GM12864 (cell line): ENCODE measurements at regions not wholly inside any gene's neighbourhood (a gene's known extent, or its start where the extent isn't known, plus 50 kb on each side); places are given as distances from the start of the nearest gene placed in this dataset.

Source experiments
- DNase-seq: peaks from one replicate; pipeline ENCODE4 v3.0.0-alpha.2; 2011; ENCODE audit warnings: low read depth
- H3K4me3 ChIP-seq: 2 replicates; pipeline ENCODE4 v1.5.1; 2011; ENCODE audit warnings: mild to moderate bottlenecking, low read depth, low read length, control low read depth
- CTCF ChIP-seq: IDR thresholded peaks from 2 replicates; pipeline ENCODE4 v1.5.1; 2011; ENCODE audit warnings: low read depth, mild to moderate bottlenecking, moderate library complexity, low read length, control low read depth, inconsistent platforms; ENCODE audit errors: missing control alignments

- no peak overlapping the region for H3K4me3 ChIP-seq
- no peak for DNase-seq
- TF ChIP-seq CTCF = peak; percentile 67
Observed at GRCh38 chr10:5293691-5294550, 70.8 kb upstream of the UCN3 start.

DNA sequence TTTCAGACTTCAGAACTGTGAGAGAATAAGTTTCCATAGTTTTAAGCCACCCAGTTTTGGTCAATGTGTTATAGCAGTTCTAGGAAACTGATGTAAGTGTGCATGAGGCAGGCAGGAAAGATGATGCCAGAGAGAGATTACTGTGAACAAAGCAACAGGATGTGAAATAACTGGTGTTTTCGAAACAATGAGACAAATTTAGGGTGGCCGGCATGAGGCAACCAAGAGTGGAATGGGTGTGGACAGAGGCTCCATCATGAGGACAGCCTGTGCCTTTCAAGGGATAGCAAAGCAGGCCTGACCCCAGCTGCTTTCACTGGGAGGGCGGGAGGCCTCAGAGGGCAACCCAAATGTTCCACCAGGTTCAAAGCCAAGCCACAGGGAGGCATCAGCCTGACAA lies 67.3 kb upstream of the UCN3 start:
- TF ChIP-seq CTCF = no peak
- no peak for DNase-seq
- H3K4me3 ChIP-seq = no peak overlapping the region

DNA sequence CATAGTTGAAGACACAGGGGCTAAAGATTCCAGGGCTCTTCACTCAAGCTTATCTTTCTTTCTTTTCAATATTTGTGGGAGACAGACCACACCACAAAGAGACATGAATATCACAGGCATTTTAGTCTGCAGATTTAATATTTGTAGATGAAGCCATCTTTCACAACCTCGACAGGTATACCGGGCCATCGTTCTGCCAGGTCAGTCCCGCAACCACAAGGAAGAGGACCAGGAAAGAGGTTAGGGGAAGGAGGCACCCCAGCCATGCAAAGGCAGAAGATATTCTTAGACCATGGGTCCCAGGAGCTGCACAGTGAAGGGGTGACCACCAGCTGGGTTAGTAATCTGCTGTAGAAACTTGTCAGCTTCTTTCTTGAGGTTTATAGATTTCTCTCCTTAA lies 66.8 kb upstream of the UCN3 start:
- H3K4me3 ChIP-seq = no peak overlapping the region
- TF ChIP-seq CTCF = no peak
- no peak for DNase-seq

- no peak overlapping the region for H3K4me3 ChIP-seq
- no peak for DNase-seq
- no peak for TF ChIP-seq CTCF
Observed at GRCh38 chr10:5299950-5300349, 64.8 kb upstream of the UCN3 start.

GRCh38 chr10:5303504-5303903 lies 61.3 kb upstream of the UCN3 start:
- TF ChIP-seq CTCF = no peak
- no peak for DNase-seq

GRCh38 chr10:5305374-5305773 lies 59.4 kb upstream of the UCN3 start:
- no peak for TF ChIP-seq CTCF
- no peak overlapping the region for H3K4me3 ChIP-seq
- DNase-seq = no peak

More at GRCh38 chr10:5303504-5303903, 61.3 kb upstream of the UCN3 start:
- no peak overlapping the region for H3K4me3 ChIP-seq

DNA sequence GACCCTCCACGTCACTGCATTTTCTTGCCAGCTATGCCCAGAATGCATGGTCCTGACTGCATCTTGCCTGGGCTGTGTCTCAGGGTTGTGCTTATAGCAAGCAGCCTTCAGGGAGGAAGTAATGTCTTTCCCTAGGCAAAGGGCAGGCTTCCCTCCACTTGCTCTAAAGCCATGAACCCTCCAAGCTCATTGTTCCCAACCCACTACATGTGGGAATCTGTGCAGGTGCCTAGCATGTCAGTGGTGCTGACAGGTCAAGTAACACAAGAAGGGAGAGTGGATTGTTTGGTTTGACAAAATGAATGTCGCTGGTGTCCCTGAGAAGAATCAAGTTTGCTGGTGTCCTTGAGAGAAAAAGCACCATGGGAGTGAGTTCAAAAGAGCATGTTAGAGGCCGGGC lies 53.9 kb upstream of the UCN3 start:
- TF ChIP-seq CTCF = no peak
- H3K4me3 ChIP-seq = no peak overlapping the region
- no peak for DNase-seq
